SK-N-SH treated with all-trans-retinoic acid at 6 μM for 48 hours (cell line): ENCODE measurements at regions not wholly inside any gene's neighbourhood (a gene's known extent, or its start where the extent isn't known, plus 50 kb on each side); places are given as distances from the start of the nearest gene placed in this dataset.

Experiments used
- OSR1 ChIP-seq: fragments of 250-450 bp; sonication (Bioruptor Pico); IDR thresholded peaks from 2 replicates; pipeline ENCODE4 v1.8.0; 2022; ENCODE audit warnings: moderate library complexity, mild to moderate bottlenecking, inconsistent platforms
- POU6F1 ChIP-seq: fragments of 250-450 bp; sonication (Bioruptor Pico); IDR thresholded peaks from 2 replicates; pipeline ENCODE4 v1.8.0; 2021; ENCODE audit warnings: low read depth, mild to moderate bottlenecking, moderate library complexity, borderline replicate concordance
- RARB ChIP-seq: fragments of 250-450 bp; sonication (Bioruptor Pico); IDR thresholded peaks from 2 replicates; pipeline ENCODE4 v1.8.0; 2021; ENCODE audit warnings: mild to moderate bottlenecking, moderate library complexity
- SNAI2 ChIP-seq: fragments of 250-450 bp; sonication (Bioruptor Pico); IDR thresholded peaks from 2 replicates; pipeline ENCODE4 v1.5.0; 2020; ENCODE audit warnings: mild to moderate bottlenecking, moderate library complexity
- TSHZ2 ChIP-seq: fragments of 250-450 bp; sonication (Bioruptor Pico); IDR thresholded peaks from 2 replicates; pipeline ENCODE4 v1.5.0; 2020; ENCODE audit warnings: mild to moderate bottlenecking, moderate library complexity
- ZFP3 ChIP-seq: fragments of 250-450 bp; sonication (Bioruptor Pico); IDR thresholded peaks from 2 replicates; pipeline ENCODE4 v1.5.0; 2020; ENCODE audit warnings: mild to moderate bottlenecking, moderate library complexity
- ZFP30 ChIP-seq: fragments of 450-650 bp; formaldehyde crosslinking; IDR thresholded peaks from 2 replicates; pipeline ENCODE4 v1.5.0; 2022; ENCODE audit warnings: mild to moderate bottlenecking, moderate library complexity
- ZNF565 ChIP-seq: fragments of 450-650 bp; formaldehyde crosslinking; conservative IDR thresholded peaks from 2 replicates; pipeline ENCODE4 v1.5.0; 2020; ENCODE audit warnings: low read depth, mild to moderate bottlenecking, moderate library complexity
- ZNF70 ChIP-seq: fragments of 450-650 bp; formaldehyde crosslinking; IDR thresholded peaks from 2 replicates; pipeline ENCODE4 v1.5.0; 2020; ENCODE audit warnings: mild to moderate bottlenecking, moderate library complexity
- ZNF8 ChIP-seq: fragments of 450-650 bp; formaldehyde crosslinking; IDR thresholded peaks from 2 replicates; pipeline ENCODE4 v1.5.0; 2020; ENCODE audit warnings: mild to moderate bottlenecking, moderate library complexity
- TF ChIP-seq, protein P1 (sequence below): fragments of 250-450 bp; sonication (Bioruptor Pico); IDR thresholded peaks from 2 replicates; pipeline ENCODE4 v1.8.0; 2020; ENCODE audit warnings: mild to moderate bottlenecking, moderate library complexity, borderline replicate concordance
- TF ChIP-seq, protein P2 (sequence below): fragments of 250-450 bp; sonication (Bioruptor Pico); IDR thresholded peaks from 2 replicates; pipeline ENCODE4 v1.5.1; 2021; ENCODE audit warnings: mild to moderate bottlenecking, moderate library complexity
- TF ChIP-seq, protein P3 (sequence below): fragments of 250-450 bp; sonication (Bioruptor Pico); IDR thresholded peaks from 2 replicates; pipeline ENCODE4 v1.5.1; 2020; ENCODE audit warnings: low read depth, mild to moderate bottlenecking, moderate library complexity

- TF ChIP-seq OSR1 (CRISPR knock-in tag) (no peak), POU6F1 (CRISPR knock-in tag) (no peak), TSHZ2 (CRISPR knock-in tag) (no peak), ZFP3 (no peak), ZFP30 (no peak), ZNF565 (CRISPR knock-in tag) (no peak), RARB (CRISPR knock-in tag) (no peak), ZNF8 (CRISPR knock-in tag) (no peak), ZNF70 (no peak), SNAI2 (CRISPR knock-in tag) (no peak)
- TF ChIP-seq, protein P1, sequence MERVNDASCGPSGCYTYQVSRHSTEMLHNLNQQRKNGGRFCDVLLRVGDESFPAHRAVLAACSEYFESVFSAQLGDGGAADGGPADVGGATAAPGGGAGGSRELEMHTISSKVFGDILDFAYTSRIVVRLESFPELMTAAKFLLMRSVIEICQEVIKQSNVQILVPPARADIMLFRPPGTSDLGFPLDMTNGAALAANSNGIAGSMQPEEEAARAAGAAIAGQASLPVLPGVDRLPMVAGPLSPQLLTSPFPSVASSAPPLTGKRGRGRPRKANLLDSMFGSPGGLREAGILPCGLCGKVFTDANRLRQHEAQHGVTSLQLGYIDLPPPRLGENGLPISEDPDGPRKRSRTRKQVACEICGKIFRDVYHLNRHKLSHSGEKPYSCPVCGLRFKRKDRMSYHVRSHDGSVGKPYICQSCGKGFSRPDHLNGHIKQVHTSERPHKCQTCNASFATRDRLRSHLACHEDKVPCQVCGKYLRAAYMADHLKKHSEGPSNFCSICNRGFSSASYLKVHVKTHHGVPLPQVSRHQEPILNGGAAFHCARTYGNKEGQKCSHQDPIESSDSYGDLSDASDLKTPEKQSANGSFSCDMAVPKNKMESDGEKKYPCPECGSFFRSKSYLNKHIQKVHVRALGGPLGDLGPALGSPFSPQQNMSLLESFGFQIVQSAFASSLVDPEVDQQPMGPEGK = no peak
- TF ChIP-seq, protein P2, sequence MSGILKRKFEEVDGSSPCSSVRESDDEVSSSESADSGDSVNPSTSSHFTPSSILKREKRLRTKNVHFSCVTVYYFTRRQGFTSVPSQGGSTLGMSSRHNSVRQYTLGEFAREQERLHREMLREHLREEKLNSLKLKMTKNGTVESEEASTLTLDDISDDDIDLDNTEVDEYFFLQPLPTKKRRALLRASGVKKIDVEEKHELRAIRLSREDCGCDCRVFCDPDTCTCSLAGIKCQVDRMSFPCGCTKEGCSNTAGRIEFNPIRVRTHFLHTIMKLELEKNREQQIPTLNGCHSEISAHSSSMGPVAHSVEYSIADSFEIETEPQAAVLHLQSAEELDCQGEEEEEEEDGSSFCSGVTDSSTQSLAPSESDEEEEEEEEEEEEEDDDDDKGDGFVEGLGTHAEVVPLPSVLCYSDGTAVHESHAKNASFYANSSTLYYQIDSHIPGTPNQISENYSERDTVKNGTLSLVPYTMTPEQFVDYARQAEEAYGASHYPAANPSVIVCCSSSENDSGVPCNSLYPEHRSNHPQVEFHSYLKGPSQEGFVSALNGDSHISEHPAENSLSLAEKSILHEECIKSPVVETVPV = no peak
- TF ChIP-seq, protein P3, sequence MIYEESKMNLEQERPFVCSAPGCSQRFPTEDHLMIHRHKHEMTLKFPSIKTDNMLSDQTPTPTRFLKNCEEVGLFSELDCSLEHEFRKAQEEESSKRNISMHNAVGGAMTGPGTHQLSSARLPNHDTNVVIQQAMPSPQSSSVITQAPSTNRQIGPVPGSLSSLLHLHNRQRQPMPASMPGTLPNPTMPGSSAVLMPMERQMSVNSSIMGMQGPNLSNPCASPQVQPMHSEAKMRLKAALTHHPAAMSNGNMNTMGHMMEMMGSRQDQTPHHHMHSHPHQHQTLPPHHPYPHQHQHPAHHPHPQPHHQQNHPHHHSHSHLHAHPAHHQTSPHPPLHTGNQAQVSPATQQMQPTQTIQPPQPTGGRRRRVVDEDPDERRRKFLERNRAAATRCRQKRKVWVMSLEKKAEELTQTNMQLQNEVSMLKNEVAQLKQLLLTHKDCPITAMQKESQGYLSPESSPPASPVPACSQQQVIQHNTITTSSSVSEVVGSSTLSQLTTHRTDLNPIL (CRISPR knock-in tag) = no peak
These were observed 77.1 kb downstream of the IFI44 start for GRCh38 chr1:78726686-78727085.
